Subcutaneous abdominal adipose tissue (tissue), 5 donors: ENCODE measurements at regions not wholly inside any gene's neighbourhood (a gene's known extent, or its start where the extent isn't known, plus 50 kb on each side); places are given as distances from the start of the nearest gene placed in this dataset.

Experiments used
- H3K27ac ChIP-seq: one replicate; pipeline ENCODE4 v1.7.0; 2013; ENCODE audit warnings: low read depth, mild to moderate bottlenecking, inconsistent platforms, low read length, moderate library complexity
- H3K27me3 ChIP-seq, 5 donors: one replicate each; pipeline ENCODE4 v1.7.0; 2013; ENCODE audit warnings: low read length in 5 of 5, inconsistent platforms in 1 of 5; ENCODE audit not compliant: control insufficient read depth in 5 of 5, insufficient read depth in 4 of 5
- H3K36me3 ChIP-seq, 5 donors: one replicate each; pipeline ENCODE4 v1.7.0; 2013; ENCODE audit warnings: low read length in 5 of 5; ENCODE audit not compliant: control insufficient read depth in 5 of 5, insufficient read depth in 5 of 5
- H3K4me1 ChIP-seq, 5 donors: one replicate each; pipeline ENCODE4 v1.7.0; 2013; ENCODE audit warnings: low read length in 5 of 5, mild to moderate bottlenecking in 3 of 5, moderate library complexity in 1 of 5; ENCODE audit not compliant: control insufficient read depth in 5 of 5, insufficient read depth in 5 of 5
- H3K4me3 ChIP-seq, 5 donors: one replicate each; pipeline ENCODE4 v1.7.0; 2013; ENCODE audit warnings: low read length in 5 of 5, low read depth in 1 of 5
- H3K9ac ChIP-seq, 5 donors: one replicate each; pipeline ENCODE4 v1.7.0; 2013; ENCODE audit warnings: low read length in 5 of 5, mild to moderate bottlenecking in 4 of 5, moderate library complexity in 3 of 5
- H3K9me3 ChIP-seq, 5 donors: one replicate each; pipeline ENCODE4 v1.7.0; 2013; ENCODE audit warnings: low read length in 5 of 5; ENCODE audit not compliant: control insufficient read depth in 5 of 5
- donor health status: healthy.
- donor health status: healthy.
- donor health status: healthy.
- donor health status: healthy.
- donor health status: healthy.

DNA sequence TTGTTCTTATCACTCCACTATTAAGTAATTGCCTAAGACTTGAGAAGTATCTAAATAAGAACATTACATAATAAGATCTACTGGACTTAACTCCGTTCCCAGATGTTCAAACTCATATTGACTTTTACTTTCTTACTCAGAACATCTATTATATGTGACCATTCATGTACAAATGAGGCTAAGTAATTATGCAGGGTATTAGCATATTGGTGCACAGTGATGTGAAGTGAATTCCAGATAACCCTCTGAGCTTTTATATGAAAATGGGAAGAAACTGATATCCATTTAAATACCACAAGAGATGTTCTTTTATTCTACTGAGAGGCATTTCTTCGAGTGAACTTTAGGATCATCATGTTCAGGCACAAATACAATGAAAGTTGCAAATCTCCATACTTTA lies 135.7 kb downstream of the ZPLD1 start:
- no peak overlapping the region for H3K4me3 ChIP-seq
- H3K9ac ChIP-seq, result no peak overlapping the region
- H3K27ac ChIP-seq, result no peak overlapping the region
- H3K27me3 ChIP-seq, result no peaks in the 10 kb centered on the region
- H3K36me3 ChIP-seq, result no peaks in the 10 kb centered on the region
- no peaks in the 10 kb centered on the region for H3K4me1 ChIP-seq
- H3K9me3 ChIP-seq, result no peaks in the 10 kb centered on the region

DNA sequence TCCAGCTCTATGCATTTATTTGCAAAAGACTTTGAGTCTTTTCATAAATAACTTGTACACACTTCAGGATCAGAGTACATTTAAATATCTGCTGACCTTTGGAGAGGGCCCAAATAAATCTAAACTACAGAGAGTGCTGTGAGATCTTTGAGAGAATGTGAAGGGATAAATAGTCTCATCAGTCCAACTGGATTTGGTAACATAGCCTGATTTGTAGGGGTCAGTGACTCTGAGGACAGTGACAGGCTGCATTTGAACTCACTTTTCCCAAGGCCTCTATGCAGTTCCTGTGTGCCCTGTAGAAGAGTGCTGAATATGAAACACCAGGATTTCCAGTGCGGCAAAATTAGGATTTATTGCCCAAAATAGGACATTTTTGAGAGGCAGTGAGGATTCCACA lies 136.2 kb downstream of the ZPLD1 start:
- Histone ChIP-seq H3K4me3 (no peak overlapping the region), H3K27ac (no peak overlapping the region), H3K36me3 (no peaks in the 10 kb centered on the region), H3K27me3 (no peaks in the 10 kb centered on the region), H3K9me3 (no peaks in the 10 kb centered on the region), H3K9ac (no peak overlapping the region), H3K4me1 (no peaks in the 10 kb centered on the region)

GRCh38 chr3:102571720-102572384 lies 137.0 kb downstream of the ZPLD1 start:
- Histone ChIP-seq H3K9ac (no peak overlapping the region), H3K9me3 (no peaks in the 10 kb centered on the region), H3K27me3 (no peaks in the 10 kb centered on the region), H3K4me1 (no peaks in the 10 kb centered on the region), H3K4me3 (no peak overlapping the region), H3K27ac (no peak overlapping the region), H3K36me3 (no peaks in the 10 kb centered on the region)

GRCh38 chr3:102573483-102574028 lies 138.7 kb downstream of the ZPLD1 start:
- H3K9ac ChIP-seq, result no peak overlapping the region
- no peaks in the 10 kb centered on the region for H3K9me3 ChIP-seq
- no peaks in the 10 kb centered on the region for H3K36me3 ChIP-seq
- H3K27ac ChIP-seq, result no peak overlapping the region
- no peak overlapping the region for H3K4me3 ChIP-seq
- H3K4me1 ChIP-seq, result no peaks in the 10 kb centered on the region
- no peaks in the 10 kb centered on the region for H3K27me3 ChIP-seq

- Histone ChIP-seq H3K4me1 (no peaks in the 10 kb centered on the region), H3K27ac (no peak overlapping the region), H3K9me3 (no peaks in the 10 kb centered on the region), H3K9ac (no peak overlapping the region), H3K27me3 (no peaks in the 10 kb centered on the region), H3K36me3 (no peaks in the 10 kb centered on the region), H3K4me3 (no peak overlapping the region)
These were observed 139.5 kb downstream of the ZPLD1 start for GRCh38 chr3:102574355-102574754.

- H3K27ac ChIP-seq, result no peak overlapping the region
- no peaks in the 10 kb centered on the region for H3K27me3 ChIP-seq
- no peaks in the 10 kb centered on the region for H3K36me3 ChIP-seq
- H3K9ac ChIP-seq, result no peak overlapping the region
- no peak overlapping the region for H3K4me3 ChIP-seq
- H3K4me1 ChIP-seq, result no peaks in the 10 kb centered on the region
- no peaks in the 10 kb centered on the region for H3K9me3 ChIP-seq
These were observed 141.8 kb downstream of the ZPLD1 start for GRCh38 chr3:102576651-102577050.

DNA sequence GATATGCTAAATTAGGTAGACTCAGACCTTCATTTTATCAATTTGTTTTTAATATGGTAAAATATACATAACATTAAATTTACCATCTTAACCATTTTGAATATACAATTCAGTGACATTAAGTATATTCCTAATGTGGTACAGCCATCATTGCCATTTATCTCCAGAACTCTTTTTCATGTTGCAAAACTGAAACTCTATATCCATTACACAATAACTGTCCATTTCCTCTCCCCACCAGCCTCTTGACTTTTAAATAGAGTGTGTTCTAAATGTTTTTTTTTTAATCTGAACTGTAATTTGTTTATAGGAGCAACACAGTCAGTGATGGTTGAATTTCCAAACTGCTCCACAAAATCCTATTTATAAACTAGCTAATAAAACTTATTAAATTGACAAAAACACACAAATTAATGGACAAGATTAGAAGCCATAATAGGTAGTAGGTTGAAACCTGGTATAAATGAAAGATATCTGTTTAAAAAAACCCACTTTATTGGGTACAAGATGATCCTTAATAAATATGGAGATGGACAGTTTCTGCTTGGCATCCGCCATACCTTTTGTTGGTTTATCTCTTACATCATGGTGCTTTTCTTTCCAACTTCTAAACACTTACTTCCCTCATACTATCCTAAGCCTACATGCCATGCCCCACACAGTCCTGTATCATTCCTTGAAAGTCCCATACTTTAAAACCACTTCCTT lies 142.4 kb downstream of the ZPLD1 start:
- no peak overlapping the region for H3K4me3 ChIP-seq
- H3K9ac ChIP-seq, result no peak overlapping the region

DNA sequence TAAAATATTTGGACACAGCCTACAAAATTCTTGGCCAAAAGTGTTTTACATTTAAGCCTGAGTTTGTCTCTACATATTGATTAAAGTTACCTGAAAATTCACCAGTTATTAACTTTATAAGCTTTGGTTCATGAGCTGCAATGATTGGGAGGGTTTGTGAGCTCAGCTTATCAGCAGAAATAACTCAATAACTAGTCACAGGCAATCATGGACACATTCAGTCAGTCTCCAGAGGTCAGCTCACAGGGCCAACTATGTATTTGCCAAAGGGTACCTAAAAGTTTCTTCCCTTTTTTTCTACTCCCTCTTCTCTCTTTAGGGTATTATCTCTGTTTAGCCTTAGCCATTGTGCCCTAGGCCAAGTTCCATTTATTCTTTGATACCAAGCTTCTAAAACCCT lies 145.9 kb downstream of the ZPLD1 start:
- Histone ChIP-seq H3K27ac (no peak overlapping the region), H3K9ac (no peak overlapping the region), H3K4me1 (no peaks in the 10 kb centered on the region), H3K36me3 (no peaks in the 10 kb centered on the region), H3K27me3 (no peaks in the 10 kb centered on the region), H3K9me3 (no peaks in the 10 kb centered on the region), H3K4me3 (no peak overlapping the region)

More for the DNA sequence above, 142.4 kb downstream of the ZPLD1 start:
- Histone ChIP-seq H3K27me3 (no peaks in the 10 kb centered on the region), H3K4me1 (no peaks in the 10 kb centered on the region), H3K36me3 (no peaks in the 10 kb centered on the region), H3K27ac (no peak overlapping the region), H3K9me3 (no peaks in the 10 kb centered on the region)

DNA sequence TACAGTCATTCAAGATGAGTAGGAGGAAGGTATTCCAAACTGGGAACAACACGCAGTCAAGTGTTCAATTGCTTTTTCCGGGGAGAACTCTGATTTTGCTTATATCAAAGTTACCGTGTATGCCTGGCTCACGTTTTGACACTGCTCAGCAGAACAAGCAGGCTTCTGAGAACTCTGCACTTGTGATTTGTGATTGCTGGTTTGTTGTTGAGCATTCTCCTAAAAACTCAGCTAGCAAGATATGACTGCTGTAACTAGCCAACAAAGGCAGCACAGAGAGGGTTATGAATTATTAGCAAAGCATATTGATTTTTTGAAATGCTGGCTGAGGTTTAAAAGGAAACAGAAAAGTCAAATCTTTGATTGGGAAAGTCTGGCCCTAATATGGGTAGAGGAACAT lies 151.7 kb downstream of the ZPLD1 start:
- Histone ChIP-seq H3K4me1 (no peaks in the 10 kb centered on the region), H3K27ac (no peak overlapping the region), H3K9me3 (peaks cover 0 to 6% (median 0%) of the 10 kb centered on the region in 5 donors), H3K36me3 (no peaks in the 10 kb centered on the region), H3K27me3 (no peaks in the 10 kb centered on the region), H3K9ac (no peak overlapping the region), H3K4me3 (no peak overlapping the region)

GRCh38 chr3:102593812-102594602 lies 159.2 kb downstream of the ZPLD1 start:
- H3K27ac ChIP-seq, result no peak overlapping the region
- H3K9me3 ChIP-seq, result peaks cover 0 to 7% (median 0%) of the 10 kb centered on the region in 5 donors
- no peaks in the 10 kb centered on the region for H3K27me3 ChIP-seq
- H3K9ac ChIP-seq, result no peak overlapping the region
- H3K4me3 ChIP-seq, result no peak overlapping the region
- no peaks in the 10 kb centered on the region for H3K4me1 ChIP-seq
- H3K36me3 ChIP-seq, result no peaks in the 10 kb centered on the region
